Aorta (tissue), 5 donors: ENCODE measurements at regions not wholly inside any gene's neighbourhood (a gene's known extent, or its start where the extent isn't known, plus 50 kb on each side); places are given as distances from the start of the nearest gene placed in this dataset.

Experiments used
- ATAC-seq: fragments of 200-7000 bp; cut with Tn5 transposase; one replicate; pipeline ENCODE4 v1.9.1; 2022; ENCODE audit warnings: moderate library complexity; ENCODE audit not compliant: low FRiP score
- DNase-seq, 2 donors: peaks; one replicate each; pipeline ENCODE4 v3.0.0-alpha.2; 2020
- H3K27ac ChIP-seq, 2 donors: one replicate each; pipeline ENCODE4 v1.5.1; 2013; ENCODE audit warnings: low read length in 2 of 2, mild to moderate bottlenecking in 2 of 2, moderate library complexity in 2 of 2, control low read depth in 1 of 2, inconsistent platforms in 1 of 2, low read depth in 1 of 2
- H3K27me3 ChIP-seq, 2 donors: one replicate each; pipeline ENCODE4 v1.6.1; 2013; ENCODE audit warnings: control low read depth in 1 of 2, low read length in 1 of 2, mild to moderate bottlenecking in 1 of 2, moderate library complexity in 1 of 2; ENCODE audit not compliant: insufficient read depth in 2 of 2, control insufficient read depth in 1 of 2
- H3K36me3 ChIP-seq, 2 donors: one replicate each; pipeline ENCODE4 v1.6.1; 2013; ENCODE audit warnings: control low read depth in 1 of 2, low read length in 1 of 2, mild to moderate bottlenecking in 1 of 2; ENCODE audit not compliant: insufficient read depth in 2 of 2, control insufficient read depth in 1 of 2
- H3K4me1 ChIP-seq, 2 donors: one replicate each; pipeline ENCODE4 v1.6.1; 2013; ENCODE audit warnings: low read length in 2 of 2, control low read depth in 1 of 2, mild to moderate bottlenecking in 1 of 2, moderate library complexity in 1 of 2; ENCODE audit not compliant: insufficient read depth in 2 of 2, control insufficient read depth in 1 of 2
- H3K4me3 ChIP-seq, 2 donors: one replicate each; pipeline ENCODE4 v1.5.1; 2013; ENCODE audit warnings: low read length in 2 of 2, control low read depth in 1 of 2, mild to moderate bottlenecking in 1 of 2
- H3K9me3 ChIP-seq: one replicate; pipeline ENCODE4 v1.6.1; 2013; ENCODE audit warnings: mild to moderate bottlenecking, low read length; ENCODE audit not compliant: control insufficient read depth
- WGBS, 2 donors: extraction: QIAGEN DNeasy Blood & Tissue Kit; methylation state at CpG; one replicate each; pipeline ENCODE4 v1.1.7; 2013; 5-methylcytosine and 5-hydroxymethylcytosine counted together
- intact Hi-C, 2 donors: fragments of 100-400 bp; cut with DNase I; formaldehyde crosslinking; loops; one replicate each; pipeline versions ENCODE4 v1.14.2 to v1.15.0; 2022
- donor health status: healthy with polysubstance abuse.
- donor health status: Bipolar disorder and iron deficiency.
- donor health status: DM: no; HTN: no; CAD: no.
- donor health status: DM: no; HTN: no; CAD: no.
- donor health status: DM: yes; HTN: yes; CAD: no.

- WGBS, 2 donors, result 0 to 2% methylated on average over 1 of the region's 1 CpG
- H3K9me3 ChIP-seq, result no peaks in the 10 kb centered on the region
- H3K27ac ChIP-seq, result no peak overlapping the region
- no peak overlapping the region for H3K4me3 ChIP-seq
- H3K4me1 ChIP-seq, result no peaks in the 10 kb centered on the region
- no peak for ATAC-seq
- intact Hi-C loops, result no loop called here
- no peaks in the 10 kb centered on the region for H3K36me3 ChIP-seq
- no peaks in the 10 kb centered on the region for H3K27me3 ChIP-seq
- DNase-seq, result no peak
Measured at GRCh38 chr13:90413548-90413947, 933.9 kb upstream of the MIR17HG start.

DNA sequence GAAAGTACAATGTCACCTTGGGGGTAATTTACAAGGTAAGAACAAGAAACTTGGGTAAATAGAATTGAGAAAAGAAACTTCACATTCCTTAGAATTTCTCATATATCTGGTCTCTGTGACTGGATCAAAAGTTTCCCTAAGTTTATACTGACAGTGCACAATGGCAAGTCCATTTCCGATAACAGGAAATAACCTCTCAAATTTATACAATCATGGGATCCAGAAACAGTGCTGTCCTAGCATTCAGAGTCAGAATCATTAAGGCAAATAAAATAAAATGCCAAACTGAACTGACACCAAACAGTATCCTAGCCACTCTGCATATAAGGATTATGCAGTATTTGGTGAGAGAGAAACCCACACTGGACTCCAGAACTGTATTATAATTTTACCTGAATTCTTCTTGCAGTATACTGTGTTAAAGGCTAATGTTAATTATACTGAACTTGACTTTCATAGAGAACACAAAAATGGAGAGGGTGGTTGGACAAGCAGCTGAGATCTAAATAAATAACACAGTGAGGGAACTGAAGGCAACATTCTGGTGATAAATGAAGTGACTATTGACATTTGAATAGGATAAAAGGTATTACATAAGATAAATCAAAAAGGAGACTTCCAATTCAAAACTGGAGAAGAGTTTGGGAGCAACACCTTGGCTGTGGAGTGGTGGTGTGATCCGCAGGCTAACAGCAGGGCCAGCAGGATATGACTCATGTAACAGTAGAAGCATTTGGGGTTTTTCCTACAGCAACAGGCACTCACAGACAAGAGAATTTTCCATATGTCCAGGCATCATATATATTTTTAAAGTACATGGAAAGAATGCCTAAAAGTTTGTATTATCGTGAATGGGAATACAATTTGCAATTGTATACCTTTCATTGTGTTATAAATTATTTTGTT is 932.5 kb upstream of the MIR17HG start:
- DNase-seq, result no peak
- no peaks in the 10 kb centered on the region for H3K4me1 ChIP-seq
- intact Hi-C loops, result no loop called here
- no peak for ATAC-seq
- no peaks in the 10 kb centered on the region for H3K36me3 ChIP-seq
- H3K27me3 ChIP-seq, result no peaks in the 10 kb centered on the region
- 74 to 78% methylated on average over 3 of the region's 3 CpGs for WGBS, 2 donors
- H3K4me3 ChIP-seq, result no peak overlapping the region
- H3K9me3 ChIP-seq, result no peaks in the 10 kb centered on the region
- H3K27ac ChIP-seq, result no peak overlapping the region

- DNase-seq, result no peak
- no peak for ATAC-seq
- 68% methylated on average over 3 of the region's 3 CpGs for WGBS, 2 donors
- H3K4me1 ChIP-seq, result no peaks in the 10 kb centered on the region
- no peak overlapping the region for H3K4me3 ChIP-seq
- peaks cover 2% of the 10 kb centered on the region for H3K9me3 ChIP-seq
- H3K27ac ChIP-seq, result no peak overlapping the region
- H3K36me3 ChIP-seq, result no peaks in the 10 kb centered on the region
- intact Hi-C loops, result no loop called here
- H3K27me3 ChIP-seq, result no peaks in the 10 kb centered on the region
Measured at GRCh38 chr13:90415902-90416301, 931.6 kb upstream of the MIR17HG start.

DNA sequence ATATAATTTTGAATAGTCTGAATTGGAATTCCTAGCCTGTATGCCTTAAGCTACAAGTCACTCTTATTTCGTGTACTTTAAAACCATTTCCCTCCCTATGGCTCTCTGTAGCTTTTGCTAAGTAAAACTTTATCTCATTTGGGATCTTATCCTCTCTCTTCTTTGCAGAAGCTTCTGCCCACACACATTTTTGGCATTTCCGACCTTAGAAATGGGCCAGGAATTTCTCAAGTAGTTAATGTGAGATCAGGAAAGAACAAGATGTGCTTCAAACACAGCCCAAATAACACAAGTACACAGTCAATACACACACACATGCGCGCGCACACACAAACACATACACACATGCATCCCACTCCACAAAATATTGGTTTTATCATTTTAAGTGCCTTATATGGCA is 931.0 kb upstream of the MIR17HG start:
- no peak overlapping the region for H3K4me3 ChIP-seq
- DNase-seq (no peak), ATAC-seq (no peak)
- H3K4me1 ChIP-seq, result no peaks in the 10 kb centered on the region
- H3K27ac ChIP-seq, result no peak overlapping the region
- peaks cover 2% of the 10 kb centered on the region for H3K9me3 ChIP-seq
- no peaks in the 10 kb centered on the region for H3K27me3 ChIP-seq
- no peaks in the 10 kb centered on the region for H3K36me3 ChIP-seq
- intact Hi-C loops, result no loop called here
- WGBS, 2 donors, result 77 to 81% methylated on average over 5 of the region's 5 CpGs

DNA sequence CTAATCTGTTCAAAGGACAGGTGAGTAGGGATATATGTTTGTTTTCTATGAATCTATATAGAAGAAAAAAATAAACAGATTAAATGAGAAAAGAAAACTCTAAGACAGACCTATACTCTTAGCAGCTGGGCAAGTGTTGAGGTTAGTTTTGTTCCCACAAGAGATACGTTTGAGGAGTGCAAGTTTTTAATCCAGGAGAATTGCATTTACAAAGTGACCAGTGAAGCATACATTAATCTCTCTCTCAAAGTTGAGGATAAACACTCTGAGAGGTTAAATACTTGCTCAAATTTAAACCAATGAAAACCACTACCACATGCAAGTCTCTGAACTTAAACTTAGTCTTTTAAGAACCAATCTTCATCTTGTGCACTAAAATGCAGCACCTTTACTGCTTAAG is 930.5 kb upstream of the MIR17HG start:
- Histone ChIP-seq H3K4me1 (no peaks in the 10 kb centered on the region), H3K4me3 (no peak overlapping the region), H3K9me3 (peaks cover 2% of the 10 kb centered on the region), H3K27me3 (no peaks in the 10 kb centered on the region), H3K36me3 (no peaks in the 10 kb centered on the region), H3K27ac (no peak overlapping the region)
- 78 to 89% methylated on average over 1 of the region's 1 CpG for WGBS, 2 donors
- ATAC-seq, result no peak
- DNase-seq, result no peak
- intact Hi-C loops, result no loop called here

DNA sequence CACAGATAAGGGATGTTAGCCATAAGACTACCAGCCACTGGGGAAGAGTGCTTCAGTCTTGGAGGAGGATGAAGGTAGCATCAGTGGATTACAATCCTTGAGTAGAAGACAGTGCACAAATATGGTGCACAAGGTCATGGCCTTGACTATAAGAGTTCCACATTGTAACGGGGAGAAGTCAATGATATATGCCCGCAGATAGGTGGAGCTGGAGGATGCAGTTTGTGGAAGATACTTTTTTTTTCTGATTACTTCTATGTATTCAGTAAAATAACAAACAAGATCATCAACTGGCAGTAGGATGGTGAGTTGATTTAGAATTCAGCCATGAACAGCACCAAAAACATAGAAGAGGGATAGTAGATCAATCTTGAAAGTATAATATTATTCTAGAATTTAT is 926.8 kb upstream of the MIR17HG start:
- WGBS, 2 donors, result 90% methylated on average over 2 of the region's 2 CpGs
- DNase-seq, result no peak
- H3K36me3 ChIP-seq, result no peaks in the 10 kb centered on the region
- H3K27ac ChIP-seq, result no peak overlapping the region
- no peaks in the 10 kb centered on the region for H3K4me1 ChIP-seq
- peaks cover 2% of the 10 kb centered on the region for H3K9me3 ChIP-seq
- H3K4me3 ChIP-seq, result no peak overlapping the region
- H3K27me3 ChIP-seq, result no peaks in the 10 kb centered on the region
- intact Hi-C loops, result no loop called here
- ATAC-seq, result no peak

DNA sequence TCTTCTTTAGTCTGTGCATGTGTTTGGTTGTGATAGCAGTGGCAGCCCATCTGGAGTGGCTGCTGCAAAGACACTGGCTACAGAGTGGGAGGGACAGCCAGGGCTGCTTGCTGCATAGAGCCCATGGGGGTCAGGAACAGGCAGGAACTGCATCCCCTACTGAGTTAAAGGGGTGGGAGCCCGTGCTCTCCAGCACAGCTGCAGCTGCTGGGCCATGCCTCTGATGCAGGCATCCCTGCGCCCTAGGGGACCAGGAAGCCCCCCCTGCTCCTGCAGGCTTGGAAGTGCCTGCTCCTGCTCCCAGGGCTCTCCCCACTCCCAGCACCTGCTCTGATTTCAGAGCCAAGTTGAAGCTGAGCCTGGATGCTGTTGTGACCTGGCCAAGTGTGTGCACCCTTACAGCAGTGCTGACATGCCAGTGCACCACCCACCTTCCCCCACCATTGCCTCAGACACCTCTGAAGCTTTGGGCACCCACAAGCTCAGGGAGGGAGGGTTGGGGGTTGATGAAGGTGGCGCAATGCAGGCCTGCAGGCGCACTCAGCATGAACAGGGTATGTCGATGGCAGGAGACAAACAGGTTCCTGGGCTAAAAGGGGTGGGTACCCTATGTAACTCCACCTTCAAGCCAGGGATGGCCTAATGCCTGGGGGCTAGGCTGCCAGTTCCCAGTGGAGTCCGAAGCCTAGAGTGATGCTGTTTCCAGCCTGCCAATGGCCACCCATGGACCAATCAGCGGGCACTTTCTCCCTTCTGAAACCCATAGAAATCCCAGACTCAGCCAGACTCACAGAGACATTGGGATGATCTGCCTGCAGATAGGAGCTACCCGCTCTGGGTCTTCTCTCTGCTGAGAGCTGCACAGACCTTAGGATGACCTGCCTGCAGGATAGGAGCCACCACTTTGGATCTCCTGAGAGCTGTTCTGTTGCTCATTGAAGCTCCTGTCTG is 919.9 kb upstream of the MIR17HG start:
- ATAC-seq (peak; percentile 33), DNase-seq (no peak)
- no peaks in the 10 kb centered on the region for H3K36me3 ChIP-seq
- intact Hi-C loops, result no loop called here
- WGBS, 2 donors, result 56 to 61% methylated on average over 7 to 8 of the region's 8 CpGs
- no peaks in the 10 kb centered on the region for H3K9me3 ChIP-seq
- H3K4me1 ChIP-seq, result no peaks in the 10 kb centered on the region
- H3K4me3 ChIP-seq, result no peak overlapping the region
- no peak overlapping the region for H3K27ac ChIP-seq
- H3K27me3 ChIP-seq, result no peaks in the 10 kb centered on the region

DNA sequence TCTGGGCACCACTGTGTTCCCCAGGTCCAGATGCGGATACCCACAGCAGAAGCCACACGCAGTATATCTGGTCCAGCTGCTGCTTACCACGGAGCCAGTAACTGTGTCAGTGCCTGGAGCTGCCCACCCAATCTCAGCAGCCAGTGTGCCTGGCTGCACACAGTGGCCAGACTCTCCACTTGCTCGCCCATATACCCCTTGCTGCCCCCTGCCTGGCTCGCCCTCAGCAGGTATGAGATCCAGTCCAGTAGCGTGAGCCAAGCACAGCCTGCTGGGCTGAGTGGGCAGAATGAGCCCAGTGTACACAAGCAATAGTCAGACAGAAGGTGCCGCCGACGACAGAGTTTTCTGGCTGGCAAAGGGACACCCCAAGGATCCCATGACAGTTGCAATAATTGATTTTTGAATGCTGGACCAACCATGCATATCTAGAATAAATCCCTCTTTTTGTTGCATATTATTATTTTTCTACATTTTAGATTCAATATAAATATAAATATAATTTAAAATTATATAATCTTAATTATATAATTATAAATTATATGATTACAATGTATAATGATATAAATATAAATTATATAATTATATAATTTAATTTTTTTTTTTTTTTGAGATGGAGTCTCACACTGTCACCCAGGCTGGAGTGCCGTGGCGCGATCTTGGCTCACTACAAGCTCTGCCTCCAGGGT is 918.8 kb upstream of the MIR17HG start:
- intact Hi-C loops, result no loop called here
- 96% methylated on average over 9 to 12 of the region's 12 CpGs for WGBS, 2 donors
- no peaks in the 10 kb centered on the region for H3K9me3 ChIP-seq
- H3K4me1 ChIP-seq, result no peaks in the 10 kb centered on the region
- H3K27me3 ChIP-seq, result no peaks in the 10 kb centered on the region
- no peaks in the 10 kb centered on the region for H3K36me3 ChIP-seq
- ATAC-seq (no peak), DNase-seq (no peak)
- no peak overlapping the region for H3K4me3 ChIP-seq
- no peak overlapping the region for H3K27ac ChIP-seq
